SK-N-SH treated with all-trans-retinoic acid at 6 μM for 48 hours (cell line): ENCODE measurements at regions not wholly inside any gene's neighbourhood (a gene's known extent, or its start where the extent isn't known, plus 50 kb on each side); places are given as distances from the start of the nearest gene placed in this dataset.

ENCODE experiments used
- ARNTL ChIP-seq: fragments of 450-650 bp; formaldehyde crosslinking; IDR thresholded peaks from 2 replicates; pipeline ENCODE4 v1.5.0; 2020; ENCODE audit warnings: low read depth, mild to moderate bottlenecking, moderate library complexity, borderline replicate concordance
- CREB5 ChIP-seq: fragments of 250-450 bp; sonication (Bioruptor Pico); IDR thresholded peaks from 2 replicates; pipeline ENCODE4 v1.5.1; 2020; ENCODE audit warnings: low read depth, mild to moderate bottlenecking, moderate library complexity
- CSRNP3 ChIP-seq: fragments of 250-450 bp; sonication (Bioruptor Pico); IDR thresholded peaks from 2 replicates; pipeline ENCODE4 v1.5.1; 2021; ENCODE audit warnings: mild to moderate bottlenecking, moderate library complexity
- PPARA ChIP-seq: fragments of 250-450 bp; sonication (Bioruptor Pico); IDR thresholded peaks from 2 replicates; pipeline ENCODE4 v1.5.0; 2020; ENCODE audit warnings: mild to moderate bottlenecking, borderline replicate concordance
- SNAI2 ChIP-seq: fragments of 250-450 bp; sonication (Bioruptor Pico); IDR thresholded peaks from 2 replicates; pipeline ENCODE4 v1.5.0; 2020; ENCODE audit warnings: mild to moderate bottlenecking, moderate library complexity
- TOX ChIP-seq: fragments of 250-450 bp; sonication (Bioruptor Pico); IDR thresholded peaks from 2 replicates; pipeline ENCODE4 v1.8.0; 2021; ENCODE audit warnings: mild to moderate bottlenecking, moderate library complexity, borderline replicate concordance
- ZFP30 ChIP-seq: fragments of 450-650 bp; formaldehyde crosslinking; IDR thresholded peaks from 2 replicates; pipeline ENCODE4 v1.5.0; 2022; ENCODE audit warnings: mild to moderate bottlenecking, moderate library complexity
- ZNF8 ChIP-seq: fragments of 450-650 bp; formaldehyde crosslinking; IDR thresholded peaks from 2 replicates; pipeline ENCODE4 v1.5.0; 2020; ENCODE audit warnings: mild to moderate bottlenecking, moderate library complexity

- TF ChIP-seq ARNTL (CRISPR knock-in tag) (no peak), ZNF8 (CRISPR knock-in tag) (no peak), CREB5 (CRISPR knock-in tag) (no peak), CSRNP3 (CRISPR knock-in tag) (no peak), TOX (CRISPR knock-in tag) (no peak), ZFP30 (CRISPR knock-in tag) (no peak), PPARA (no peak), SNAI2 (CRISPR knock-in tag) (no peak)
These were observed 424.0 kb downstream of the RMST start for GRCh38 chr12:97886511-97887176.
